Left lung (tissue), 4 donors: ENCODE measurements at regions not wholly inside any gene's neighbourhood (a gene's known extent, or its start where the extent isn't known, plus 50 kb on each side); places are given as distances from the start of the nearest gene placed in this dataset.

Source experiments
- ATAC-seq: fragments of 200-7000 bp; cut with Tn5 transposase; one replicate; pipeline ENCODE4 v1.9.1; 2020; ENCODE audit warnings: moderate library complexity
- DNase-seq, 4 donors: peaks; one replicate each; pipeline ENCODE4 v3.0.0-alpha.2; 2013 to 2020
- H3K27ac ChIP-seq, 2 donors: fragments of 200-600 bp; sonication (generic) in 1 of 2; one replicate each; pipeline versions ENCODE4 v1.5.0 to v1.8.0; 2020 to 2021
- H3K27me3 ChIP-seq, 2 donors: fragments of 200-600 bp; sonication (generic) in 1 of 2; one replicate each; pipeline versions ENCODE4 v1.5.0 to v1.8.0; 2020 to 2021
- H3K36me3 ChIP-seq, 2 donors: fragments of 200-600 bp; sonication (generic) in 1 of 2; one replicate each; pipeline versions ENCODE4 v1.5.0 to v1.8.0; 2020 to 2021
- H3K4me1 ChIP-seq, 2 donors: fragments of 200-600 bp; one replicate each; pipeline ENCODE4 v1.8.0; 2021
- H3K4me3 ChIP-seq, 2 donors: fragments of 200-600 bp; sonication (generic) in 1 of 2; one replicate each; pipeline versions ENCODE4 v1.5.0 to v1.8.0; 2020 to 2021; ENCODE audit warnings: mild to moderate bottlenecking in 1 of 2
- H3K9me3 ChIP-seq, 2 donors: fragments of 200-600 bp; sonication (generic) in 1 of 2; one replicate each; pipeline versions ENCODE4 v1.5.0 to v1.8.0; 2020 to 2021
- CTCF ChIP-seq, 2 donors: fragments of 200-600 bp; sonication (generic) in 1 of 2; IDR thresholded peaks; one replicate each; pipeline versions ENCODE4 v1.5.0 to v1.8.0; 2021; ENCODE audit warnings: antibody characterized with exemption in 2 of 2
- intact Hi-C, 2 donors: fragments of 100-400 bp; cut with DNase I; formaldehyde crosslinking; loops; one replicate each; pipeline versions ENCODE4 v1.11.2 to v1.14.2; 2022
- donor health status: DM: no; HTN: yes; CAD: no.
- donor health status: DM: no; HTN: no; CAD: no.

- no peak for TF ChIP-seq CTCF (IDR thresholded peaks at IDR 0.05)
Observed at GRCh38 chr5:108437425-108437824, 55.5 kb upstream of the FBXL17 start.

GRCh38 chr5:108436696-108437095 lies 54.8 kb upstream of the FBXL17 start:
- ATAC-seq, result no peak
- Histone ChIP-seq H3K36me3 (no peaks in the 10 kb centered on the region), H3K4me1 (no peaks in the 10 kb centered on the region), H3K4me3 (no peak overlapping the region), H3K9me3 (no peaks in the 10 kb centered on the region), H3K27ac (no peak overlapping the region), H3K27me3 (no peaks in the 10 kb centered on the region)
- no peak for DNase-seq
- intact Hi-C loops, result no loop called here
- TF ChIP-seq CTCF (IDR thresholded peaks at IDR 0.05), result no peak

More at GRCh38 chr5:108437425-108437824, 55.5 kb upstream of the FBXL17 start:
- intact Hi-C loops, result no loop called here
- no peak for DNase-seq
- H3K36me3 ChIP-seq, result no peaks in the 10 kb centered on the region
- H3K27ac ChIP-seq, result no peak overlapping the region
- H3K27me3 ChIP-seq, result no peaks in the 10 kb centered on the region
- ATAC-seq, result no peak
- no peaks in the 10 kb centered on the region for H3K4me1 ChIP-seq
- no peak overlapping the region for H3K4me3 ChIP-seq
- peaks cover 0 to 2% of the 10 kb centered on the region in 2 donors for H3K9me3 ChIP-seq

GRCh38 chr5:108433600-108433999 lies 51.7 kb upstream of the FBXL17 start:
- ATAC-seq (no peak), DNase-seq (no peak)
- Histone ChIP-seq H3K4me1 (no peaks in the 10 kb centered on the region), H3K27me3 (no peaks in the 10 kb centered on the region), H3K27ac (no peak overlapping the region), H3K4me3 (no peak overlapping the region), H3K36me3 (no peaks in the 10 kb centered on the region), H3K9me3 (no peaks in the 10 kb centered on the region)
- no peak for TF ChIP-seq CTCF (IDR thresholded peaks at IDR 0.05)
- intact Hi-C loops, result no loop called here

- Histone ChIP-seq H3K27ac (no peak overlapping the region), H3K36me3 (no peaks in the 10 kb centered on the region), H3K9me3 (no peaks in the 10 kb centered on the region), H3K4me1 (no peaks in the 10 kb centered on the region), H3K4me3 (no peak overlapping the region), H3K27me3 (no peaks in the 10 kb centered on the region)
- no peak for TF ChIP-seq CTCF (IDR thresholded peaks at IDR 0.05)
- ATAC-seq, result no peak
- intact Hi-C loops, result no loop called here
- no peak for DNase-seq
Observed at GRCh38 chr5:108432024-108432423, 50.1 kb upstream of the FBXL17 start.
